ENCODE measurements at regions not wholly inside any gene's neighbourhood (a gene's known extent, or its start where the extent isn't known, plus 50 kb on each side); places are given as distances from the start of the nearest gene placed in this dataset.
"Not testable (repeated sequence)": the region's sequence is repeated elsewhere in the genome, so short reads cannot be mapped to it uniquely, and the experiment has no call there.

DNA sequence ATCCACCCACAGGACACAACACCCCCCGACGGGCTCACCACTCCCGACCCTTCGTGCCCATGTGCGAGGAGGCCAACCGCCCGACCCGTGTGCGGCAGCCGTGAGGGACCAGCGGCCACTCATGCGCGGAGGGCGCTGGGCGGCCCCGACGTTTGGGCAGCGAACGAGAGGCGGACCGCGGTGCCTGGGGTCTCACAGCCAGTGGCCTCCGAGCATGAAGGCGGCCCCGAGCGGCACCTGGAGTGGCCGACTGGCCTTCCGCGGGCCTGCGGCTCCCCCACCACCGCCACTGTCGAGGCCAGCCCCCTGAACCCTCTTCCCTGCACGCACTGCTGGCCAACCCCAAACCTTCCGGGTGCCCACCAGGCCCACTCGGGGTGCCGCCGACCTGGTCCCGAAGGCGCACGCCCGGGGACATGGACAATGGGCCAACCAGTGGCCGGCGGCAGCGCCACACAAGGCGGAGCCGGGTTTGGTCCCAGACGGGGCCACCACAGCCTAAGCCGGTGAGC, 4274.9 kb upstream of the OR11H1 start:
- no peak for DNase-seq
- no peaks in the 10 kb centered on the region for H3K27me3 ChIP-seq (ENCODE audit: insufficient read depth, low read depth, severe bottlenecking)

DNA sequence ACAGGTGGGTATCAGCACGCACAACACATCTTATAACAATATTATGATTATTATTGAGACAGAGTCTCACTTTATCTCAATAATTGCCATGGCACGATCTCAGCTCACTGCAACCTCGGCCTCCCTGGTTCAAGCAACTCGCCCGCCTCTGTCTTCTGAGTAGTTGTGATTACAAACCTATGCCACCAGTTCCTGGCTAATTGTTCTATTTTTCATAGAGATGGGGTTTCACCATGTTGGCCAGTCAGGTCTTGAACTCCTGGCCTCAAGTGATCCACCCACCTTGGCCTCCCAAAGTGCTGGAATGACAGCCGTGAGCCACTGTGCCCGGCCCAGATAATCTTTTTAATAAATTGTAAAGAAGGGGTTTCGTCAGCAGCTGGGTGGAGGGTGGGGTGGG, 4257.0 kb upstream of the OR11H1 start:
- not testable (repeated sequence) for H3K9me3 ChIP-seq (ENCODE audit: severe bottlenecking); H3K4me3 ChIP-seq (ENCODE audit: low read depth, low read length); H3K36me3 ChIP-seq; DNase-seq; H3K27me3 ChIP-seq (ENCODE audit: insufficient read depth, low read depth, severe bottlenecking); H3K27ac ChIP-seq

More for the DNA sequence above, 4274.9 kb upstream of the OR11H1 start:
- Histone ChIP-seq H3K27ac (no peak overlapping the region), H3K36me3 (no peaks in the 10 kb centered on the region), H3K4me3 (ENCODE audit: low read depth, low read length) (no peak overlapping the region), H3K9me3 (ENCODE audit: severe bottlenecking) (no peaks in the 10 kb centered on the region)
- TF ChIP-seq, protein P1, sequence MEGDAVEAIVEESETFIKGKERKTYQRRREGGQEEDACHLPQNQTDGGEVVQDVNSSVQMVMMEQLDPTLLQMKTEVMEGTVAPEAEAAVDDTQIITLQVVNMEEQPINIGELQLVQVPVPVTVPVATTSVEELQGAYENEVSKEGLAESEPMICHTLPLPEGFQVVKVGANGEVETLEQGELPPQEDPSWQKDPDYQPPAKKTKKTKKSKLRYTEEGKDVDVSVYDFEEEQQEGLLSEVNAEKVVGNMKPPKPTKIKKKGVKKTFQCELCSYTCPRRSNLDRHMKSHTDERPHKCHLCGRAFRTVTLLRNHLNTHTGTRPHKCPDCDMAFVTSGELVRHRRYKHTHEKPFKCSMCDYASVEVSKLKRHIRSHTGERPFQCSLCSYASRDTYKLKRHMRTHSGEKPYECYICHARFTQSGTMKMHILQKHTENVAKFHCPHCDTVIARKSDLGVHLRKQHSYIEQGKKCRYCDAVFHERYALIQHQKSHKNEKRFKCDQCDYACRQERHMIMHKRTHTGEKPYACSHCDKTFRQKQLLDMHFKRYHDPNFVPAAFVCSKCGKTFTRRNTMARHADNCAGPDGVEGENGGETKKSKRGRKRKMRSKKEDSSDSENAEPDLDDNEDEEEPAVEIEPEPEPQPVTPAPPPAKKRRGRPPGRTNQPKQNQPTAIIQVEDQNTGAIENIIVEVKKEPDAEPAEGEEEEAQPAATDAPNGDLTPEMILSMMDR (IDR thresholded peaks at IDR 0.05; ENCODE audit: low read depth, low read length), result no peak

DNA sequence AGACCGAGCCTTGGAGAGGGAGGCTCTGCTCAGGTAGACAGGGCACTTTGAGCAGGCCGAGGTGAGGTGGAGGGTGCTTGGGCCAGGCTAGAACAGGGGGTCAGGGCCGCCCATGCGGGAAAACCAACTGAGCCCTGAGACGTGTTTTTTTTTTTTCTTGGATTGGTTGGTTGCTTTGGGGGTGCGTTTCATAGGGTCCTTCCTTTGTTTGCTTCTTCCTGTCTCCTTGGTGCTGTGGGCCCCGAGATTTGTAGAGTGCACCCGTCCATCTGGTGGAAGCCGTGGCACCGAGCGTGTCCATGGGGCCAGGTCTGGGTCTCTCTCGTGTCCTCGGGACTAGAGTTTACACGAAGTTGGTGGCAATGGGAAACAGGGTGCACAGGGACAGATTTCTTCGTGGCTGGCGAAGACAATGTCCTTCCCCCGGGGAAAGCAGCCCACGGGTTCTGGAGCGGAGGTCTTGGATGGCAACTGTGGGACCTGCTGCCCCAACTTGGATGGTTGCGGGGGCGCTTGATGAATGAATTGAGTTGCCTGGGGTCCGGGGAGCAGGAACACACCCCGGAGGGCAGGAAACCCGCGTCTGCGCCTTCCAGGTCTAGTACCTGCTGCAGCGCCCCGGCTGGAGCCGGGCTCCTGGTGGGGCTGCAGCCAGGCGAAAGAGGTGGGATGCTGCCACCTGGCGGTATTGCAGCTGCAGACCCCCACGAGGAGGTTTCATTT, 4242.7 kb upstream of the OR11H1 start:
- H3K9me3 ChIP-seq (ENCODE audit: severe bottlenecking); H3K27ac ChIP-seq; H3K4me3 ChIP-seq (ENCODE audit: low read depth, low read length); H3K36me3 ChIP-seq; H3K27me3 ChIP-seq (ENCODE audit: insufficient read depth, low read depth, severe bottlenecking): not testable (repeated sequence)
- TF ChIP-seq, protein P1 (IDR thresholded peaks at IDR 0.05; ENCODE audit: low read depth, low read length), result peak; percentile 59
- DNase-seq, result peak; percentile 79

DNA sequence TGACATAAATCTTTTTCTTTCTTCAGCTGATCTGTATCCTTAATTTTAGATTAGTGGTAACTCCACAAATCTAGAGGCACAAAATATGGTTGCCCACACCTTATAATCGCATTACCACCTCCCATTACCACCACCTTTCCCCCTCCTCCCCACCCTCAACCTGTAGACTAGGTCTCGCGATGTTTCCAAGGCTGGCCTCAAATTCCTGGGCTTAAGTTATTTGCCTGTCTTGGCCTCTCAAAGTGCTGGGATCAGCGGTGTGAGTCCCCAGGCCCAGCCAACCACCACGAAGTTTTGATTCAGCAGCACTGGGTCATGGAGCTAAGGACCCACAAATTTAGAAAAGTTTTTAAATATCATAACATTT, 4242.2 kb upstream of the OR11H1 start:
- not testable (repeated sequence) for H3K9me3 ChIP-seq (ENCODE audit: severe bottlenecking); H3K27me3 ChIP-seq (ENCODE audit: insufficient read depth, low read depth, severe bottlenecking); H3K36me3 ChIP-seq; DNase-seq; H3K4me3 ChIP-seq (ENCODE audit: low read depth, low read length); H3K27ac ChIP-seq

DNA sequence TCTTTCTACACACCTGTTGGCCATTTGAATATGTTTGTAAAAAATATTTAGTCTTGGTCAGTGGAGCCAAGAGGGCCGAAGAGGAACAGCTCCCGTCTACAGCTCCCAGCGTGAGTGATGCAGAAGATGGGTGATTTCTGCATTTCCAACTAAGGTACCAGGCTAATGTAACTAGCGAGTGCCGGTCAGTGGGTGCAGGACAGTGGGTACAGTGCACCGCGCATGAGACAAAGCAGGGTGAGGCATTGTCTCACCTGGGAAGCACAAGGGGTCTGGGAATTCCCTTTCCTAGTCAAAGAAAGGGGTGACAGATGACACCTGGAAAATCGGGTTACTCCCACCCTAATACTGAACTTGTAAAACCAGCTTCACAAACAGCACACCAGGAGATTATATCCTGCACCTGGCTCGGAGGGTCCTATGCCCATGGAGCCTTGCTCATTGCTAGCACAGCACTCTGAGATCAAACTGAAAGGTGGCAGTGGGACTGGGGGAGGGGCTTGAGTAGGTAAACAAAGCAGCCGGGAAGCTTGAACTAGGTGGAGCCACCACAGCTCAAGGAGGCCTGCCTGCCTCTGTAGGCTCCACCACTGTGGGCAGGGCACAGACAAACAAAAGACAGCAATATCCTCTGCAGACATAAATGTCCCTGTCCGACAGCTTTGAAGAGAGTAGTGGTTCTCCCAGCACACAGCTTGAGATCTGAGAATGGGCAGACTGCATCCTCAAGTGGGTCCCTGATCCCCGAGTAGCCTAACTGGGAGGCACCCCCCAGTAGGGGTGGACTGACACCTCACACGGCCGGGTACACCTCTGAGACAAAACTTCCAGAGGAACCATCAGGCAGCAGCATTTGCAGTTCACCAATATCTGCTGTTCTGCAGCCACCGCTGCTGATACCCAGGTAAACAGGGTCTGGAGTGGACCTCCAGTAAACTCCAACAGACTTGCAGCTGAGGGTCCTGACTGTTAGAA, 4239.5 kb upstream of the OR11H1 start:
- not testable (repeated sequence) for H3K27me3 ChIP-seq (ENCODE audit: insufficient read depth, low read depth, severe bottlenecking); H3K36me3 ChIP-seq; H3K4me3 ChIP-seq (ENCODE audit: low read depth, low read length); DNase-seq; H3K27ac ChIP-seq; H3K9me3 ChIP-seq (ENCODE audit: severe bottlenecking)

DNA sequence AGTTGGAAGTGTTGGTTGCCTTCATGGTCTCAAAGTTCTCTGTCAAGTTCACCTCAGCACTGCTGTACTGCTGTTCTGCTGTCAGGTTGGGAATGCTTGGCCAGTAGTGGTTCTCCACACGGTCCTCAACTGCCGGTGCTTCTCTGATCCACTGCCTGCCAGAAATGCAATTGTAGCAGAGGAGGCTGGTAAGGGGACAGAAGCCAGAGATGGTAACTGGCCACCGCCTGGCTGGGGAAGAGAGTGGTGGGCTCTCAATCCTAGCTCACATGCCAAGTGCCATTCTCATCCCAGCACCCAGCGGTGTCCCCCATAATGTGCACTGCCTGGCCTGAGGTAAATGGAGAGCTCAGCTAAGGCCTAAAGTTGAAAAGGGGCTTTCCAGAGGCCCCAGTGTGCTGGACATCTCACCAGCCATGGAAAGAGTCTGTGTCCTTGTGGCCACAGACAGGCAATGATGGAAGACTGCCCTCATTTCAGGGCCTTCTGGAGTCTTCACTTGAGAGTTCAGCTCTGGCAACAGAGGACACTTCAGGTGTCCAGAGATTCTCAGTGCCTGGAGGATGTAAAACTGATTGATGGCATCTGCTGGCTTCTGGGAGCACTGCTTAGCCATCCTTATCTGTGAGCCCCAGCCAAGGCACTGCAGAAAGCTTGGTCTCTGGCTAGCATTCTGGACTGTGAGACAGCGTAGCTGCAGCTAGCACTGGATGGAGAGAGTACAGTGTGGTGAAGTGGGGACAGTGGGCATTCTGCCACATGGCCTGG, 4229.7 kb upstream of the OR11H1 start:
- H3K27me3 ChIP-seq (ENCODE audit: insufficient read depth, low read depth, severe bottlenecking); H3K4me3 ChIP-seq (ENCODE audit: low read depth, low read length); H3K36me3 ChIP-seq; H3K27ac ChIP-seq; H3K9me3 ChIP-seq (ENCODE audit: severe bottlenecking); DNase-seq: not testable (repeated sequence)

DNA sequence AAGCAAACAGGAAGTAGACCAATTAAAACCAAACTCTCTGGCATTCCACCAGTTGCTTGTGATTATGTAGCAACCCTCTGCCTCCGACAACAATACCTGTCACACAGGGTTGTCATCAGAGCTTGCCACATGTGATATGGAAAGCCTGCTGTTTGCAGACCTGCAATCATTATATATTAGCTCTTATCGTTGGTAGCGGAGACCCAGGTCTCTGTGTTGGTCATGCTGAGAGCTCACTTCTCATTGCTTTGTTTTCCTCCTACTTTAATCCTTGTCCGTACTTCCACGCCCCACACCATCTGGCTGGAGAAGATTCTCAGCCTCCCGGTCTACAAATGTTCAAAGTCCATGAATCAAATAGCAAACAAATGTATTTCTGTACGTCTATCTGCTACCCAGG, 4225.6 kb upstream of the OR11H1 start:
- H3K27ac ChIP-seq; H3K36me3 ChIP-seq; DNase-seq; H3K4me3 ChIP-seq (ENCODE audit: low read depth, low read length); H3K27me3 ChIP-seq (ENCODE audit: insufficient read depth, low read depth, severe bottlenecking); H3K9me3 ChIP-seq (ENCODE audit: severe bottlenecking): not testable (repeated sequence)

DNA sequence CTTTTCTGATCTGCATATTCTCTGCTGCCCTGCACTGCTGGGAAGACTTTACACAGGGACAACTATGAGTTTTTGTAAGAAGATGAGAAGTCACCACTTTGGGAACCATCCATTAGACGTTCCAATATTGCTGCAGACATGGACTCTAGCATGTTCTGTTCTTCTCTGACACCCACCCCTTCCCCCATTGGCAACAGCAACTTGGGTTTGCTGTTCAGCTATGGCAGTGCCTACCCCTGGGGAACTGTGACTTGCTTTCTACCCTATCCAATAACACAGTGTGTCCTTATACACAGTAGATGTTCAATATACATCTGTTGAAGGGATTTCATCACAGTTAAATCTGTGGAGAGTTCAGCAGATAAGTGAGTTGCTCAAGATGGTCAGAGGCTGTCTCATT, 4225.1 kb upstream of the OR11H1 start:
- H3K27ac ChIP-seq; H3K27me3 ChIP-seq (ENCODE audit: insufficient read depth, low read depth, severe bottlenecking); H3K9me3 ChIP-seq (ENCODE audit: severe bottlenecking); H3K4me3 ChIP-seq (ENCODE audit: low read depth, low read length); H3K36me3 ChIP-seq; DNase-seq: not testable (repeated sequence)

DNA sequence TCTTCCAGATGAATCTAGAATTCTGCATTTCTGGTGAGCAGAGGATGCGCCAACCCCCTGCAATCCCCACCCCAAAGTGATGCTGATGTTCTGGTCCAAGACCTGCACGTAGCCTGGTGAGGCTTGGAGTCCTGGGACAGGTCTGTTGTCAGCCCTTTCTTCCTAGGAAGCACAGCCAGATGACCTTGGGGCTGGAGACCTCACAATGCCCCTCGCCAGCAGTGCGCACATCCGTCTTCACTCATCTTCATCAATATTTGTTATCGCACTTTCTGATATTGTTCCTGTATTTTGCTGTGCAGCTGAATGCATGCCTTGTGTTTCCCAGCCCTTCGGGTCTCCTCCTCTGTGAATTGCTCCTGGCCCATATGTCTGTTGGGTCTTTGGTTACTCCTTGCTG, 4222.8 kb upstream of the OR11H1 start:
- H3K9me3 ChIP-seq (ENCODE audit: severe bottlenecking); H3K36me3 ChIP-seq; H3K4me3 ChIP-seq (ENCODE audit: low read depth, low read length); DNase-seq; H3K27me3 ChIP-seq (ENCODE audit: insufficient read depth, low read depth, severe bottlenecking); H3K27ac ChIP-seq: not testable (repeated sequence)

DNA sequence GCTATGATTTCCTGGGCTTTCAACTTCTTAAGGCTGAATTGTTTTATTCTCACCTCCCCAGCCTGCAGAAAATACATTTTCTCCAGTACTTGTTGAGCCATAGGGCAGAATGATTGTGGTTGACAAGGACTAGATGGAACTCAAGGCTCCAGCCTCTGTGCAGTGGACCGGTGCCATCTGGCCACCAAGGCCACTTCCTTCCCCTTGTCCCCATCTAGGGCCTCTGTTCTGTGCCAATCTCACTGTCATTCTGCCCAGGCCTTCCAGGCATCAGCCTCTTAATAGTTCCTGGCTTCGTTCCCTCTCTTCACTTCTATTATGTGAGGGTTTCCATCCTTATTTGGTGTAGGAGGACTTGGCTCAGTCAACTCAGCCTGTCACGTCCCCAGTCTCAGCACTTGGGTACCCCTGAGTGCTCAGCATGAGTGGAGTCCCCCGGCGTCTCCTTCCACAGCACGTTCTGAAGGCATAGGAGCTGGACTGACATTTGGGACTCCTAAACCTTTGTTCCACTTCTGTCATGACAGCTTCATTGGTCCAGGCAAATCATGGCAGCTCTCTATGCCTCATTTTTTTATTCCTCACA, 4221.0 kb upstream of the OR11H1 start:
- H3K4me3 ChIP-seq (ENCODE audit: low read depth, low read length); DNase-seq; H3K27me3 ChIP-seq (ENCODE audit: insufficient read depth, low read depth, severe bottlenecking); H3K27ac ChIP-seq; H3K9me3 ChIP-seq (ENCODE audit: severe bottlenecking); H3K36me3 ChIP-seq: not testable (repeated sequence)

Measured in WERI-Rb-1 (cell line).